ENCODE measurements at regions not wholly inside any gene's neighbourhood (a gene's known extent, or its start where the extent isn't known, plus 50 kb on each side); places are given as distances from the start of the nearest gene placed in this dataset.

DNA sequence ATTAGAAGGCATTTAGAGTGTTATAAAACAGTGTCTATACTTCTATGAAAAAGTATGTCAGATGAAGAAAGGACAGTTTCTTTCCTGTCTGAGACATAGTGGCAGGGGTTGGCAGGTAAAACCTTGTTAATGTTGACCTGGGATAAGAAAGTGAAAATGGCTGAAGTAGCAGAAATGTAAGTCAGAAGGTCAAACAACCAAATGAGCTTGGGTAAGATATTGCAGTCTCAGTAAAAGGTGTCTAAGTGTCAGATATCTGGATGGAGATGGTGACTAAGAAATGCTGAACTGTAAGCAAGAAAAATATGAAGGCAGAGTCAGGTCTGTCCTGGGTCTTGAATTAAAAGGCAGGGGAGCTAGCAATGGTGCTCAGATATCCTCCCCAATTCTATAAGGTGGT, 400.3 kb downstream of the CD109 start:
- Histone ChIP-seq H4K20me1 (ENCODE audit: insufficient read depth) (no peaks in the 10 kb centered on the region), H3K4me2 (ENCODE audit: low read length) (no peak overlapping the region), H3K36me3 (ENCODE audit: insufficient read depth, low read length) (no peaks in the 10 kb centered on the region), H3K9ac (ENCODE audit: low read length) (no peak overlapping the region), H3K4me3 (ENCODE audit: low read length) (no peak overlapping the region), H3K27ac (ENCODE audit: low read length) (no peak overlapping the region), H3K27me3 (ENCODE audit: insufficient read depth, low read depth, low read length) (no peaks in the 10 kb centered on the region), H3K9me3 (ENCODE audit: low read length) (no peaks in the 10 kb centered on the region), H3K79me2 (replicated peaks; ENCODE audit: insufficient read depth, low read length) (no peaks in the 10 kb centered on the region), H3F3A (ENCODE audit: insufficient read depth, low read length, poor library complexity, severe bottlenecking) (no peaks in the 10 kb centered on the region), H3K9me2 (ENCODE audit: insufficient read depth, low read length) (no peaks in the 10 kb centered on the region), H2AFZ (ENCODE audit: low read depth, low read length) (no peak overlapping the region)
- no peak for TF ChIP-seq MXI1 (conservative IDR thresholded peaks at IDR 0.05; ENCODE audit: poor library complexity, severe bottlenecking)
- TF ChIP-seq TAF1 (IDR thresholded peaks at IDR 0.05; ENCODE audit: low read depth): no peak
- no peak for TF ChIP-seq SMC3 (conservative IDR thresholded peaks at IDR 0.05; ENCODE audit: poor library complexity)
- no peak for TF ChIP-seq EP300 (conservative IDR thresholded peaks at IDR 0.05; ENCODE audit: poor library complexity, severe bottlenecking)
- TF ChIP-seq EZH2 (IDR thresholded peaks at IDR 0.05; ENCODE audit: borderline replicate concordance, insufficient read depth, low read length, poor library complexity, severe bottlenecking): no peak
- TF ChIP-seq RAD21 (conservative IDR thresholded peaks at IDR 0.05): no peak
- TF ChIP-seq, protein P1, sequence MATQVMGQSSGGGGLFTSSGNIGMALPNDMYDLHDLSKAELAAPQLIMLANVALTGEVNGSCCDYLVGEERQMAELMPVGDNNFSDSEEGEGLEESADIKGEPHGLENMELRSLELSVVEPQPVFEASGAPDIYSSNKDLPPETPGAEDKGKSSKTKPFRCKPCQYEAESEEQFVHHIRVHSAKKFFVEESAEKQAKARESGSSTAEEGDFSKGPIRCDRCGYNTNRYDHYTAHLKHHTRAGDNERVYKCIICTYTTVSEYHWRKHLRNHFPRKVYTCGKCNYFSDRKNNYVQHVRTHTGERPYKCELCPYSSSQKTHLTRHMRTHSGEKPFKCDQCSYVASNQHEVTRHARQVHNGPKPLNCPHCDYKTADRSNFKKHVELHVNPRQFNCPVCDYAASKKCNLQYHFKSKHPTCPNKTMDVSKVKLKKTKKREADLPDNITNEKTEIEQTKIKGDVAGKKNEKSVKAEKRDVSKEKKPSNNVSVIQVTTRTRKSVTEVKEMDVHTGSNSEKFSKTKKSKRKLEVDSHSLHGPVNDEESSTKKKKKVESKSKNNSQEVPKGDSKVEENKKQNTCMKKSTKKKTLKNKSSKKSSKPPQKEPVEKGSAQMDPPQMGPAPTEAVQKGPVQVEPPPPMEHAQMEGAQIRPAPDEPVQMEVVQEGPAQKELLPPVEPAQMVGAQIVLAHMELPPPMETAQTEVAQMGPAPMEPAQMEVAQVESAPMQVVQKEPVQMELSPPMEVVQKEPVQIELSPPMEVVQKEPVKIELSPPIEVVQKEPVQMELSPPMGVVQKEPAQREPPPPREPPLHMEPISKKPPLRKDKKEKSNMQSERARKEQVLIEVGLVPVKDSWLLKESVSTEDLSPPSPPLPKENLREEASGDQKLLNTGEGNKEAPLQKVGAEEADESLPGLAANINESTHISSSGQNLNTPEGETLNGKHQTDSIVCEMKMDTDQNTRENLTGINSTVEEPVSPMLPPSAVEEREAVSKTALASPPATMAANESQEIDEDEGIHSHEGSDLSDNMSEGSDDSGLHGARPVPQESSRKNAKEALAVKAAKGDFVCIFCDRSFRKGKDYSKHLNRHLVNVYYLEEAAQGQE (IDR thresholded peaks at IDR 0.05; ENCODE audit: borderline replicate concordance): no peak
- TF ChIP-seq, protein P2, sequence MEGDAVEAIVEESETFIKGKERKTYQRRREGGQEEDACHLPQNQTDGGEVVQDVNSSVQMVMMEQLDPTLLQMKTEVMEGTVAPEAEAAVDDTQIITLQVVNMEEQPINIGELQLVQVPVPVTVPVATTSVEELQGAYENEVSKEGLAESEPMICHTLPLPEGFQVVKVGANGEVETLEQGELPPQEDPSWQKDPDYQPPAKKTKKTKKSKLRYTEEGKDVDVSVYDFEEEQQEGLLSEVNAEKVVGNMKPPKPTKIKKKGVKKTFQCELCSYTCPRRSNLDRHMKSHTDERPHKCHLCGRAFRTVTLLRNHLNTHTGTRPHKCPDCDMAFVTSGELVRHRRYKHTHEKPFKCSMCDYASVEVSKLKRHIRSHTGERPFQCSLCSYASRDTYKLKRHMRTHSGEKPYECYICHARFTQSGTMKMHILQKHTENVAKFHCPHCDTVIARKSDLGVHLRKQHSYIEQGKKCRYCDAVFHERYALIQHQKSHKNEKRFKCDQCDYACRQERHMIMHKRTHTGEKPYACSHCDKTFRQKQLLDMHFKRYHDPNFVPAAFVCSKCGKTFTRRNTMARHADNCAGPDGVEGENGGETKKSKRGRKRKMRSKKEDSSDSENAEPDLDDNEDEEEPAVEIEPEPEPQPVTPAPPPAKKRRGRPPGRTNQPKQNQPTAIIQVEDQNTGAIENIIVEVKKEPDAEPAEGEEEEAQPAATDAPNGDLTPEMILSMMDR (IDR thresholded peaks at IDR 0.05; ENCODE audit: poor library complexity, severe bottlenecking): no peak
- no peak for TF ChIP-seq POLR2AphosphoS5 (IDR thresholded peaks at IDR 0.05)

DNA sequence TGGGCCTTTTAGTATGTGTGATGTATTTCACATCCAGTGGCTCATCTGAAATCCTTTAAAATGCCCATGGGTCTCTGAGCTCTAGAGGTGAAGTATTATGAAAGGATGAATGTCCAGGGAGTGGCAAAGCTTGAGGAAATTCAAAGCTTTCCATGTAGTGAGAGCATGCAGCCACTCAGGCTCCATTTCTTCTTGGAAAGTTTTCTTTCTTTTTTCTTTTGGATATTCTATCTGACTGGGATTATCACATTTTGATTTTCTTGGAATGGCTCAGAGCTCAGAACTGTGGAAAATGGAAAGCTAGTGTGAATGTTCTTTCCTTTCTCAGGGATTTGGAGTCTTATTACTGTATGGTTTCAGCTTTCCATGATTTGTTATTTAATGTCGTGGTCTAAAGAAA, 397.4 kb downstream of the CD109 start:
- TF ChIP-seq MXI1 (conservative IDR thresholded peaks at IDR 0.05; ENCODE audit: poor library complexity, severe bottlenecking) (no peak), EP300 (conservative IDR thresholded peaks at IDR 0.05; ENCODE audit: poor library complexity, severe bottlenecking) (no peak), RAD21 (conservative IDR thresholded peaks at IDR 0.05) (no peak), SMC3 (conservative IDR thresholded peaks at IDR 0.05; ENCODE audit: poor library complexity) (no peak), POLR2AphosphoS5 (IDR thresholded peaks at IDR 0.05) (no peak), EZH2 (IDR thresholded peaks at IDR 0.05; ENCODE audit: borderline replicate concordance, insufficient read depth, low read length, poor library complexity, severe bottlenecking) (no peak), TAF1 (IDR thresholded peaks at IDR 0.05; ENCODE audit: low read depth) (no peak)
- TF ChIP-seq, protein P1 (IDR thresholded peaks at IDR 0.05; ENCODE audit: borderline replicate concordance): no peak
- TF ChIP-seq, protein P2 (IDR thresholded peaks at IDR 0.05; ENCODE audit: poor library complexity, severe bottlenecking): no peak
- H3K27me3 ChIP-seq (ENCODE audit: insufficient read depth, low read depth, low read length): no peaks in the 10 kb centered on the region
- H3K4me2 ChIP-seq (ENCODE audit: low read length): no peak overlapping the region
- H3K27ac ChIP-seq (ENCODE audit: low read length): no peak overlapping the region
- H3F3A ChIP-seq (ENCODE audit: insufficient read depth, low read length, poor library complexity, severe bottlenecking): no peaks in the 10 kb centered on the region
- H3K79me2 ChIP-seq (replicated peaks; ENCODE audit: insufficient read depth, low read length): no peaks in the 10 kb centered on the region
- no peak overlapping the region for H3K4me3 ChIP-seq (ENCODE audit: low read length)
- no peak overlapping the region for H2AFZ ChIP-seq (ENCODE audit: low read depth, low read length)
- no peak overlapping the region for H3K9ac ChIP-seq (ENCODE audit: low read length)
- H3K36me3 ChIP-seq (ENCODE audit: insufficient read depth, low read length): no peaks in the 10 kb centered on the region
- H3K9me2 ChIP-seq (ENCODE audit: insufficient read depth, low read length): no peaks in the 10 kb centered on the region
- H4K20me1 ChIP-seq (ENCODE audit: insufficient read depth): no peaks in the 10 kb centered on the region
- H3K9me3 ChIP-seq (ENCODE audit: low read length): no peaks in the 10 kb centered on the region

Measured in neural cell (in vitro differentiated cells).